Transverse colon (tissue), 4 donors: ENCODE measurements at regions not wholly inside any gene's neighbourhood (a gene's known extent, or its start where the extent isn't known, plus 50 kb on each side); places are given as distances from the start of the nearest gene placed in this dataset.

Experiments
- DNase-seq: peaks from one replicate; pipeline ENCODE4 v3.0.0-alpha.2; 2019
- H3K27ac ChIP-seq, 4 donors: fragments of 200-600 bp; sonication (generic); 2 replicates each; pipeline ENCODE4 v1.5.1; 2016 to 2018; ENCODE audit warnings: inconsistent platforms in 4 of 4
- H3K27me3 ChIP-seq: fragments of 200-600 bp; sonication (generic); 2 replicates; pipeline ENCODE4 v1.5.1; 2017; ENCODE audit warnings: inconsistent platforms
- H3K36me3 ChIP-seq, 4 donors: fragments of 200-600 bp; sonication (generic); 2 replicates each; pipeline ENCODE4 v1.5.1; 2017 to 2019; ENCODE audit warnings: inconsistent platforms in 4 of 4
- H3K4me1 ChIP-seq, 4 donors: fragments of 200-600 bp; sonication (generic); 2 replicates each; pipeline ENCODE4 v1.5.1; 2017 to 2020; ENCODE audit warnings: inconsistent platforms in 4 of 4
- H3K4me3 ChIP-seq, 4 donors: fragments of 200-600 bp; sonication (generic); 1 replicate in 1 of 4; 2 replicates in 3 of 4; pipeline versions ENCODE4 v1.5.1 to v1.6.1; 2017 to 2019; ENCODE audit warnings: inconsistent platforms in 4 of 4
- H3K9me3 ChIP-seq, 2 donors: fragments of 200-600 bp; sonication (generic); 2 replicates each; pipeline ENCODE4 v1.5.1; 2017 to 2019; ENCODE audit warnings: inconsistent platforms in 2 of 2
- EP300 ChIP-seq: sonication (generic); formaldehyde crosslinking; IDR thresholded peaks from one replicate; pipeline ENCODE4 v1.6.1; 2017; ENCODE audit warnings: antibody characterized with exemption, low read depth
- POLR2A ChIP-seq: fragments of 450-650 bp; IDR thresholded peaks from one replicate; pipeline ENCODE4 v1.6.1; 2016; ENCODE audit warnings: antibody characterized with exemption, mild to moderate bottlenecking, moderate library complexity
- POLR2AphosphoS5 ChIP-seq, 3 donors: sonication (generic); formaldehyde crosslinking; IDR thresholded peaks; one replicate each; pipeline ENCODE4 v1.6.1; 2016; ENCODE audit warnings: antibody characterized with exemption in 3 of 3
- WGBS, 2 donors: methylation state at CpG; one replicate each; pipeline ENCODE4 v1.1.5; 2018; ENCODE audit warnings: low coverage in 1 of 2; 5-methylcytosine and 5-hydroxymethylcytosine counted together
- in situ Hi-C, 4 donors: fragments of 200-750 bp; cut with MboI; loops; one replicate each; pipeline versions ENCODE4 v1.15.0 to v1.15.1; 2017; ENCODE audit warnings: low sequenced_read_pairs in 3 of 4, low pct_ligation_motif_present in 1 of 4, low pct_unique_long_range_greater_than_20kb in 1 of 4
- intact Hi-C: fragments of 100-400 bp; cut with DNase I; formaldehyde crosslinking; loops from one replicate; pipeline ENCODE4 v1.15.1; 2023; ENCODE audit warnings: low total_unique reads
- TF ChIP-seq, protein P1 (sequence below), 5 experiments: fragments of 200-600 bp in 3 of 5; fragments of 450-650 bp in 2 of 5; sonication (generic) in 3 of 5; IDR thresholded peaks; 1 replicate in 2 of 5; 2 replicates in 3 of 5; pipeline ENCODE4 v1.5.1; 2016 to 2017; ENCODE audit warnings: antibody characterized with exemption in 5 of 5, inconsistent platforms in 3 of 5, mild to moderate bottlenecking in 2 of 5, moderate library complexity in 1 of 5

DNA sequence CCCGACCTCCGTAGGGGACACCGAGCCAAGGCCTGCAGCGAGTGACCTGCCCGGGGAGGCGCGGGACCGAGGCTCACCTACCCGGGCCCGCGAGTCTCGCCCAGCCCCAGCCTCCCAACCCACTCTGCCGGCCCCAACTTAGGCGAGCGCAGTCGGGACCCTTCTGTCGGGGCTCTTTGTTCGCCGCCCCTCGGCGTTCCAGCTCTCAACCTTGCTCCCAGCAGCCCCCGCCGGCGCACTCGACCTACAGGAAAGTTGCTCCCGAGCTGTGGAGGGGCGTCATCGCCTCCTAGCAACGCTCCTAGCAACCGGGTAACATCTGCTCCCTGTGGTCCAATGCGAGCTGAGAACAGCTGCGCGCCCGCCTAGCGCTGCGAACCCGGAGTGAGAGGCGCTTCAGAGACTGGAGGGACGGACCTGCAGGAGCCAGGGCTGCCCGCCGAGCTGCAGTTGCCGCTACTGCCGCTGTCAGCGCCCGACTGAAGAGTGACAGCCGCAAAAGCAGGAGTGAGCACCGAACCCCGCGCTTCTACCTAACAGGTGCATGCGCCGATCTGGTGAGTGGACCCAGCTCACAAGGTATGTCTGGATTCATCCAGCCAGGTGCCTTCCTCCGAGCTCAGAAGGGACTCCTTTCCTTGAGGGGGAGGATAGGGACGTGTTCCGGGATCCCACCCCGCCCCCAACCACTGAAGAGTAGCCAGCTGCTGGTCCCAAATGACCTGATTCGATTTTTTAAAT is 355.0 kb downstream of the SNAPC1 start:
- in situ Hi-C loops, result loop anchor here in 2 of 4 donors (25.0 kb wide), 3 partner anchors 230 to 680 kb away; no protein-coding TSS in a partner anchor
- TF ChIP-seq EP300 (no peak), POLR2A (no peak), POLR2AphosphoS5 (IDR thresholded peaks at IDR 0.05) (no peak)
- TF ChIP-seq, protein P1, sequence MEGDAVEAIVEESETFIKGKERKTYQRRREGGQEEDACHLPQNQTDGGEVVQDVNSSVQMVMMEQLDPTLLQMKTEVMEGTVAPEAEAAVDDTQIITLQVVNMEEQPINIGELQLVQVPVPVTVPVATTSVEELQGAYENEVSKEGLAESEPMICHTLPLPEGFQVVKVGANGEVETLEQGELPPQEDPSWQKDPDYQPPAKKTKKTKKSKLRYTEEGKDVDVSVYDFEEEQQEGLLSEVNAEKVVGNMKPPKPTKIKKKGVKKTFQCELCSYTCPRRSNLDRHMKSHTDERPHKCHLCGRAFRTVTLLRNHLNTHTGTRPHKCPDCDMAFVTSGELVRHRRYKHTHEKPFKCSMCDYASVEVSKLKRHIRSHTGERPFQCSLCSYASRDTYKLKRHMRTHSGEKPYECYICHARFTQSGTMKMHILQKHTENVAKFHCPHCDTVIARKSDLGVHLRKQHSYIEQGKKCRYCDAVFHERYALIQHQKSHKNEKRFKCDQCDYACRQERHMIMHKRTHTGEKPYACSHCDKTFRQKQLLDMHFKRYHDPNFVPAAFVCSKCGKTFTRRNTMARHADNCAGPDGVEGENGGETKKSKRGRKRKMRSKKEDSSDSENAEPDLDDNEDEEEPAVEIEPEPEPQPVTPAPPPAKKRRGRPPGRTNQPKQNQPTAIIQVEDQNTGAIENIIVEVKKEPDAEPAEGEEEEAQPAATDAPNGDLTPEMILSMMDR (IDR thresholded peaks at IDR 0.05), result no peak
- Histone ChIP-seq H3K27me3 (peaks cover 69% of the 10 kb centered on the region), H3K36me3 (no peaks in the 10 kb centered on the region), H3K4me3 (peak overlapping the region in 1 of 4 donors; percentile 25), H3K9me3 (no peaks in the 10 kb centered on the region), H3K27ac (no peak overlapping the region), H3K4me1 (peaks cover 0 to 10% (median 4%) of the 10 kb centered on the region in 4 donors)
- peak; percentile 48 for DNase-seq
- WGBS, 2 donors, result 10 to 15% methylated on average over 6 to 40 of the region's 56 CpGs
- intact Hi-C loops, result no loop called here

DNA sequence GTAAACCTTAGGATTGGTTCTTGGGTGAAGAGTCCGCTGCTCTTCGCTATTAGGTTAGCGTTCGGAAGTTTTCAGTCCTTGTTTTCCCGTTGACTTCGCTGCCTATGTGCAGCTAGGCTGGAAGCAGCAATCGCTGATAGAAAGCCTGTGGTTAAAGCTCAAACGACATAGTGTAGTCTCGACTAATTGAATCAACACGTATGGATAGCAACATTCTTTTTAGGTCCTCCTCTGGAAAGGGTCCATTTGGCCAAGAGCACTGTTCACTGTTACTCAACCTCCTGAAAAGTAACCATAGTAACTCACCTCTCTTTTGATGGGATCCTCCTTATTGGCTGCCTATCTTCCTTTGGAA is 355.5 kb downstream of the SNAPC1 start:
- intact Hi-C loops (no loop called here), in situ Hi-C loops (loop anchor here in 2 of 4 donors (25.0 kb wide), 3 partner anchors 230 to 680 kb away; no protein-coding TSS in a partner anchor)
- 15% methylated on average over 10 of the region's 10 CpGs; no CpG with 5 or more reads in 1 of the 2 donors for WGBS, 2 donors
- Histone ChIP-seq H3K4me3 (peak overlapping the region in 1 of 4 donors; percentile 25), H3K27ac (no peak overlapping the region), H3K9me3 (no peaks in the 10 kb centered on the region), H3K4me1 (peaks cover 0 to 10% (median 4%) of the 10 kb centered on the region in 4 donors), H3K36me3 (no peaks in the 10 kb centered on the region), H3K27me3 (peaks cover 73% of the 10 kb centered on the region)
- no peak for TF ChIP-seq POLR2AphosphoS5 (IDR thresholded peaks at IDR 0.05)
- no peak for DNase-seq

DNA sequence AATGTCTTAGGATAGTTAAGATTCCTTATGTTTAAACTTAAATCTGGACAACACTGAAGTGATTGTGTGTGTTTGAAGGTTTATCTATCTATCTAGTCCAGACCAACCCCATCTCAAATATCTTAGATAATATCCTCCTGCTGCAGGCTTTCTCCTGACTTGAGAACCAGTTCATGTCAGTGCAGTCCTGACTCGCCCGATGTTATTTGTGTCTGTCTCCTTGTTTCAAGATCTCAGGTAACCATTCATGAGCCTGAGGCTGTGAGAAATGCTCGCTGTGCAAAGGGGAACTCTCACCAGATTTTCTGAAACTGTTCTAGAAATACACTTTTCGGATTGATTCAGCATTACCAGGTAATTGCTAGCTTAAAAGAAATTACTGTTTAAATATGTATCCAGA is 356.2 kb downstream of the SNAPC1 start:
- intact Hi-C loops, result no loop called here
- no peaks in the 10 kb centered on the region for H3K36me3 ChIP-seq
- no peaks in the 10 kb centered on the region for H3K9me3 ChIP-seq
- no peak overlapping the region for H3K4me3 ChIP-seq
- TF ChIP-seq POLR2A (no peak), POLR2AphosphoS5 (IDR thresholded peaks at IDR 0.05) (no peak), EP300 (no peak)
- TF ChIP-seq, protein P1 (IDR thresholded peaks at IDR 0.05), result no peak
- in situ Hi-C loops, result loop anchor here in 2 of 4 donors (25.0 kb wide), 3 partner anchors 231 to 681 kb away; no protein-coding TSS in a partner anchor
- H3K27me3 ChIP-seq, result peaks cover 76% of the 10 kb centered on the region
- H3K4me1 ChIP-seq, result peaks cover 0 to 10% (median 4%) of the 10 kb centered on the region in 4 donors
- H3K27ac ChIP-seq, result no peak overlapping the region
- 70% methylated on average over 4 of the region's 4 CpGs; no CpG with 5 or more reads in 1 of the 2 donors for whole genome bisulfite sequencing, 2 donors
- DNase-seq, result no peak

DNA sequence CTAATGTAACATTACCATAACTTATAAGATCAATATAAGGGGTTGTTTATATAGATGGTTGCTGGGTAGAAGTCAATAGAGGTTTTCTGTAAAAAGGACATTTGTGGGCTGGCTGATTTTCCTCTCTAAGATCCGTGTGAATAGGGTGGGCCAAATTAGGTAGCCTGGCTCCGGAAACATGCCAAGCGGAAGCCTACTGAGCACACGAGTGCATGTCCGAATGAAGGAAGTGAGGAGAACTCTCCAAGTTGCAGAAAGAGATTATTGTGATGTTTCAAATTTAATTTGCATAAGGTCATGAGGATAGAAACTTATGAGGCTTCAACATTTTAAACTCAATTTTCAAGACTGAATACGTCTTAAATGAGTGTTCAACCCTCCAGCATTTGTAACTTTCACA is 356.7 kb downstream of the SNAPC1 start:
- WGBS, 2 donors, result 68 to 74% methylated on average over 6 of the region's 6 CpGs
- H3K27me3 ChIP-seq, result peaks cover 76% of the 10 kb centered on the region

More for the DNA sequence above, 356.7 kb downstream of the SNAPC1 start:
- Histone ChIP-seq H3K4me1 (peaks cover 0 to 10% (median 4%) of the 10 kb centered on the region in 4 donors), H3K4me3 (no peak overlapping the region), H3K9me3 (no peaks in the 10 kb centered on the region), H3K27ac (no peak overlapping the region), H3K36me3 (no peaks in the 10 kb centered on the region)
- intact Hi-C loops, result no loop called here
- TF ChIP-seq EP300, result no peak
- TF ChIP-seq, protein P1 (IDR thresholded peaks at IDR 0.05), result no peak
- no peak for TF ChIP-seq POLR2AphosphoS5 (IDR thresholded peaks at IDR 0.05)
- no peak for TF ChIP-seq POLR2A
- in situ Hi-C loops, result loop anchor here in 2 of 4 donors (25.0 kb wide), 3 partner anchors 232 to 682 kb away; no protein-coding TSS in a partner anchor
- DNase-seq, result no peak
